SK-N-SH (cell line): ENCODE measurements at regions not wholly inside any gene's neighbourhood (a gene's known extent, or its start where the extent isn't known, plus 50 kb on each side); places are given as distances from the start of the nearest gene placed in this dataset.

Experiments
- EP300 ChIP-seq, 2 experiments: IDR thresholded peaks; 2 replicates each; pipeline versions ENCODE4 v1.4.0 to v1.6.1; 2012; ENCODE audit warnings: borderline replicate concordance in 1 of 2, low read depth in 1 of 2, low read length in 1 of 2
- MEF2A ChIP-seq: IDR thresholded peaks from 2 replicates; pipeline ENCODE4 v1.4.0; 2012; ENCODE audit warnings: low read depth, borderline replicate concordance
- MXI1 ChIP-seq: IDR thresholded peaks from 2 replicates; pipeline ENCODE4 v1.6.1; 2012; ENCODE audit warnings: mild to moderate bottlenecking, low read depth, low read length, improper control_type of control experiment
- SMC3 ChIP-seq: IDR thresholded peaks from 2 replicates; pipeline ENCODE4 v1.6.1; 2012; ENCODE audit warnings: low read depth, low read length, improper control_type of control experiment
- TF ChIP-seq, protein P1 (sequence below): fragments of 200-600 bp; sonication (generic); IDR thresholded peaks from 2 replicates; pipeline ENCODE4 v1.6.1; 2017; ENCODE audit warnings: antibody characterized with exemption, mild to moderate bottlenecking, moderate library complexity
- TF ChIP-seq, protein P2 (sequence below): IDR thresholded peaks from 2 replicates; pipeline ENCODE4 v1.4.0; 2012; ENCODE audit warnings: low read depth, borderline replicate concordance
- TF ChIP-seq, protein P3 (sequence below): fragments of 150-350 bp; IDR thresholded peaks from 2 replicates; pipeline ENCODE4 v1.6.1; 2017; ENCODE audit warnings: antibody characterized with exemption, low read length, low read depth, borderline replicate concordance

DNA sequence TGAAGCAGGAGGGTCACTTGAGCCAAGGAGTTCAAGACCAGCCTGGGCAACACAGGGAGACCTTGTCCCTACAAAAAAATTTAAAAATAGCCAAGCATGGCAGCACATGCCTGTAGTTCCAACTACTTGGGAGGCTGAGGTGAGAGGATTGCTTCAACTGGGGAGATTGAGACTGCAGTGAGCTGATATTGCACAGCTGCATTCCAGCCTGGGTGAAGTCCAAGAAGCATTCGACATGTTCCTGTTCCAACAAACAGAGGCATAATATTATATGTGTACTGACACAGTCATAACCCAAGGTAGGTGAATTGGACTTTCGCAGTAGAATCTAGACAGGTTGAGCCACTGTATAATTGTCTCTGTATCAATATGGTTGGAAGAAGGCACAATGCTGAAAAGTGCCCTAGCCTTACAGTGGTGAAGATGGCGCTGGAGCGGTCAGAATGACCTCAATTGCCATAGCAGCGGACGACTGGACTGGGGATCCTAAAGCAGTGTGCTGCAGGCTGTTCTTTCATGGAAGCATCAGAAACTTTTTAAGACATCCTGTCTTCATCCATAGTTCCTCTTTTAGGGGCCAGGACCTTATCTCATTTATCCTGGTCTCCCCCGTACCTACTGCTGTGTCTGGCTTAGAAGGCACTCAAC, 112.0 kb upstream of the CLDN10 start:
- TF ChIP-seq MEF2A: no peak
- TF ChIP-seq, protein P1, sequence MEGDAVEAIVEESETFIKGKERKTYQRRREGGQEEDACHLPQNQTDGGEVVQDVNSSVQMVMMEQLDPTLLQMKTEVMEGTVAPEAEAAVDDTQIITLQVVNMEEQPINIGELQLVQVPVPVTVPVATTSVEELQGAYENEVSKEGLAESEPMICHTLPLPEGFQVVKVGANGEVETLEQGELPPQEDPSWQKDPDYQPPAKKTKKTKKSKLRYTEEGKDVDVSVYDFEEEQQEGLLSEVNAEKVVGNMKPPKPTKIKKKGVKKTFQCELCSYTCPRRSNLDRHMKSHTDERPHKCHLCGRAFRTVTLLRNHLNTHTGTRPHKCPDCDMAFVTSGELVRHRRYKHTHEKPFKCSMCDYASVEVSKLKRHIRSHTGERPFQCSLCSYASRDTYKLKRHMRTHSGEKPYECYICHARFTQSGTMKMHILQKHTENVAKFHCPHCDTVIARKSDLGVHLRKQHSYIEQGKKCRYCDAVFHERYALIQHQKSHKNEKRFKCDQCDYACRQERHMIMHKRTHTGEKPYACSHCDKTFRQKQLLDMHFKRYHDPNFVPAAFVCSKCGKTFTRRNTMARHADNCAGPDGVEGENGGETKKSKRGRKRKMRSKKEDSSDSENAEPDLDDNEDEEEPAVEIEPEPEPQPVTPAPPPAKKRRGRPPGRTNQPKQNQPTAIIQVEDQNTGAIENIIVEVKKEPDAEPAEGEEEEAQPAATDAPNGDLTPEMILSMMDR: no peak
- TF ChIP-seq MXI1: no peak
- TF ChIP-seq, protein P2, sequence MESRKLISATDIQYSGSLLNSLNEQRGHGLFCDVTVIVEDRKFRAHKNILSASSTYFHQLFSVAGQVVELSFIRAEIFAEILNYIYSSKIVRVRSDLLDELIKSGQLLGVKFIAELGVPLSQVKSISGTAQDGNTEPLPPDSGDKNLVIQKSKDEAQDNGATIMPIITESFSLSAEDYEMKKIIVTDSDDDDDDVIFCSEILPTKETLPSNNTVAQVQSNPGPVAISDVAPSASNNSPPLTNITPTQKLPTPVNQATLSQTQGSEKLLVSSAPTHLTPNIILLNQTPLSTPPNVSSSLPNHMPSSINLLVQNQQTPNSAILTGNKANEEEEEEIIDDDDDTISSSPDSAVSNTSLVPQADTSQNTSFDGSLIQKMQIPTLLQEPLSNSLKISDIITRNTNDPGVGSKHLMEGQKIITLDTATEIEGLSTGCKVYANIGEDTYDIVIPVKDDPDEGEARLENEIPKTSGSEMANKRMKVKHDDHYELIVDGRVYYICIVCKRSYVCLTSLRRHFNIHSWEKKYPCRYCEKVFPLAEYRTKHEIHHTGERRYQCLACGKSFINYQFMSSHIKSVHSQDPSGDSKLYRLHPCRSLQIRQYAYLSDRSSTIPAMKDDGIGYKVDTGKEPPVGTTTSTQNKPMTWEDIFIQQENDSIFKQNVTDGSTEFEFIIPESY: no peak
- TF ChIP-seq, protein P3, sequence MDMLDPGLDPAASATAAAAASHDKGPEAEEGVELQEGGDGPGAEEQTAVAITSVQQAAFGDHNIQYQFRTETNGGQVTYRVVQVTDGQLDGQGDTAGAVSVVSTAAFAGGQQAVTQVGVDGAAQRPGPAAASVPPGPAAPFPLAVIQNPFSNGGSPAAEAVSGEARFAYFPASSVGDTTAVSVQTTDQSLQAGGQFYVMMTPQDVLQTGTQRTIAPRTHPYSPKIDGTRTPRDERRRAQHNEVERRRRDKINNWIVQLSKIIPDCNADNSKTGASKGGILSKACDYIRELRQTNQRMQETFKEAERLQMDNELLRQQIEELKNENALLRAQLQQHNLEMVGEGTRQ: no peak
- no peak for TF ChIP-seq EP300 (IDR thresholded peaks at IDR 0.05; ENCODE audit: borderline replicate concordance in 1 of 2, low read depth in 1 of 2, low read length in 1 of 2)
- no peak for TF ChIP-seq SMC3
